SJCRH30 (cell line): ENCODE measurements at regions not wholly inside any gene's neighbourhood (a gene's known extent, or its start where the extent isn't known, plus 50 kb on each side); places are given as distances from the start of the nearest gene placed in this dataset.
"Not testable (repeated sequence)": the region's sequence is repeated elsewhere in the genome, so short reads cannot be mapped to it uniquely, and the experiment has no call there.

ENCODE experiments used
- DNase-seq, 2 experiments: peaks; one replicate each; pipeline ENCODE4 v3.0.0-alpha.2; 2015 to 2020
- H3K27ac ChIP-seq: fragments of 250-450 bp; sonication (Bioruptor Pico); 2 replicates; pipeline ENCODE4 v1.5.1; 2020; ENCODE audit warnings: mild to moderate bottlenecking, moderate library complexity
- H3K27me3 ChIP-seq: fragments of 250-450 bp; sonication (Bioruptor Pico); 2 replicates; pipeline ENCODE4 v1.5.1; 2020; ENCODE audit warnings: mild to moderate bottlenecking, moderate library complexity
- H3K36me3 ChIP-seq: fragments of 250-450 bp; sonication (Bioruptor Pico); 2 replicates; pipeline ENCODE4 v1.5.1; 2020; ENCODE audit warnings: mild to moderate bottlenecking, moderate library complexity
- H3K4me1 ChIP-seq: fragments of 250-450 bp; sonication (Bioruptor Pico); 2 replicates; pipeline ENCODE4 v1.5.1; 2020; ENCODE audit warnings: mild to moderate bottlenecking, moderate library complexity
- H3K4me3 ChIP-seq: fragments of 250-450 bp; sonication (Bioruptor Pico); 2 replicates; pipeline ENCODE4 v1.5.1; 2020; ENCODE audit warnings: mild to moderate bottlenecking, moderate library complexity
- H3K9me3 ChIP-seq: fragments of 250-450 bp; sonication (Bioruptor Pico); replicated peaks from 2 replicates; pipeline ENCODE4 v1.5.1; 2020; ENCODE audit warnings: mild to moderate bottlenecking, moderate library complexity

DNA sequence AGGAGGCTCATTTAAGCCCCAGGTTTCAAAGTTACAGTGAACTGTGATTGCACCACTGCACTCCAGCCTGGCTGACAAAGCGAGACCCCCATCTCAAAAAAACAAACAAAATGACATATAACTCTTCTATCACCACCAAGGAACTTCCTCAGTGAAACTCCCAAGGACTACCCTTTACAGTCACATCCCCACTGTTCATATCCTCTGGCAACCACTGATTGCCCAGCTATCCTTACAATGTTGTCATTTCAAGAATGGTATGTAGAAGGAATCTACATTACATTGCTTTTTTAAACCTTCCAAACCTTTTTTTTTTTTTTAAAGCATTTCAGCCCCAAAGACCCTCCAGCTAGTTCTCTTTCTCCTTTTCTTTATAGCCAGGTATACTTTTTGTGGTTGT, 123.1 kb upstream of the CARMIL1 start:
- Histone ChIP-seq H3K27me3 (no peaks in the 10 kb centered on the region), H3K27ac (no peak overlapping the region), H3K4me1 (no peaks in the 10 kb centered on the region), H3K9me3 (no peaks in the 10 kb centered on the region), H3K4me3 (no peak overlapping the region), H3K36me3 (no peaks in the 10 kb centered on the region)
- DNase-seq: no peak

DNA sequence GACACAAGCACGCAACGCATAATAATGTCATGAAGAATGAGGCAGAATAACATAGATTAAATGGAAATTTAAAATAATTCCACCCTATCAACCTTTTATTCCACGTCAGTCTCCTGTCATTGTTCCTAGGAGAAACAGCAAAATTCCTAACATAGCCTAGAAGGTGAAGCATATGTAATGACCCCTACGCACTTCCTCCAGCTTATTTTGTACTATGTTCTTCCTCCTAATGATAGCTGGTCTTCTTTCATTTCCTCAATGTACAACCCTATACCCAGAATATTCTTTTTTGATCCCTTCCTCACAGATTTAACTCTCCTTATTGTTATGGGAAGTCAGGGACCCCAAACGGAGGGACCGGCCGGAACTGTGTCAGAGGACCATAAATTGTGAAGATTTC, 122.0 kb upstream of the CARMIL1 start:
- H3K27ac ChIP-seq: no peak overlapping the region
- H3K27me3 ChIP-seq: no peaks in the 10 kb centered on the region
- no peak for DNase-seq
- H3K4me1 ChIP-seq: no peaks in the 10 kb centered on the region
- H3K9me3 ChIP-seq: no peaks in the 10 kb centered on the region
- no peak overlapping the region for H3K4me3 ChIP-seq
- H3K36me3 ChIP-seq: no peaks in the 10 kb centered on the region

DNA sequence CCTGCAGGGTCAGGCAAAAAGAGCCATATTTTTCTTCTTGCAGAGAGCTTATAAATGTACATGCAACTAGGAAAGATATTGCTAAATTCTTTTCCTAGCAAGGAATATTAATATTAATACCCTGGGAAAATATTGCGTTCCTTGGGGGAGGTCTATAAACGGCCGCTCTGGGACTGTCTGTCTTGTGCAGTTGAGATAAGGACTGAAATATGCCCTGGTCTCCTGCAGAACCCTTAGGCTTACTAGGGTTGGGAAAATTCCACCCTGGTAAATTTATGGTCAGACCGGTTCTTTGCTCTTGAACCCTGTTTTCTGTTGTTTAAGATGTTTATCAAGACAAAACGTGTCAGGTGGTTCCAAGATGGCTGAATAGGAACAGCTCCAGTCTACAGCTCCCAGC, 121.3 kb upstream of the CARMIL1 start:
- H3K36me3 ChIP-seq: no peaks in the 10 kb centered on the region
- no peaks in the 10 kb centered on the region for H3K9me3 ChIP-seq
- H3K27ac ChIP-seq: no peak overlapping the region
- no peaks in the 10 kb centered on the region for H3K27me3 ChIP-seq
- no peak for DNase-seq
- H3K4me1 ChIP-seq: no peaks in the 10 kb centered on the region
- H3K4me3 ChIP-seq: no peak overlapping the region

DNA sequence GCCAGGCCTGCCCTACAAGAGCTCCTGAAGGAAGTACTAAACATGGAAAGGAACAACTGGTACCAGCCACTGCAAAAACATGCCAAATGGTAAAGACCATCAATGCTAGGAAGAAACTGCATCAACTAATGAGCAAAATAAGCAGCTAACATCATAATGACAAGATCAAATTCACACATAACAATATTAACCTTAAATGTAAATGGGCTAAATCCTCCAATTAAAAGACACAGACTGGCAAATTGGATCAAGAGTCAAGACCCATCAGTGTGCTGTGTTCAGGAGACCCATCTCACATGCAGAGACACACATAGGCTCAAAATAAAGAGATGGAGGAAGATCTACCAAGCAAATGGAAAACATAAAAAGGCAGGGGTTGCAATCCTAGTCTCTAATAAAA, 119.0 kb upstream of the CARMIL1 start:
- H3K36me3 ChIP-seq, H3K27ac ChIP-seq, H3K27me3 ChIP-seq, DNase-seq, H3K4me1 ChIP-seq, H3K4me3 ChIP-seq, H3K9me3 ChIP-seq: not testable (repeated sequence)

DNA sequence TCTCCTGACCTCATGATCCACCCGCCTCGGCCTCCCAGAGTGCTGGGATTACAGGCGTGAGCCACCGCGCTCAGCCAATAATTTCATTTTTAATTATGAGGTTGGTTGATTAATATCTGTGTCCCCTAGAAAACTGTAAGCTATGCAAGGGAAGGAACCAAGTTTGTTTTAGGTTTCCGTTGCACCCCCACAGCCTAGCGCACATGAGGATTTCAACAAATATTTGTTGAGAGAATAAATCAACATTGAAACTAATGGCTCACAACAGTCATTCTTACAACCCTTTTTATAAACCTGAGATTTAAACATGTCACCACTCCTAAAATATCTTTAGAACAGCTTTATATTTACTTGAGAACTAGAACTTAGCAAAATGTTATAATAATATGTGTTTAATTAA, 114.0 kb upstream of the CARMIL1 start:
- no peaks in the 10 kb centered on the region for H3K36me3 ChIP-seq
- DNase-seq: no peak
- H3K4me1 ChIP-seq: no peaks in the 10 kb centered on the region
- H3K4me3 ChIP-seq: no peak overlapping the region
- H3K9me3 ChIP-seq: no peaks in the 10 kb centered on the region
- no peaks in the 10 kb centered on the region for H3K27me3 ChIP-seq
- H3K27ac ChIP-seq: no peak overlapping the region

DNA sequence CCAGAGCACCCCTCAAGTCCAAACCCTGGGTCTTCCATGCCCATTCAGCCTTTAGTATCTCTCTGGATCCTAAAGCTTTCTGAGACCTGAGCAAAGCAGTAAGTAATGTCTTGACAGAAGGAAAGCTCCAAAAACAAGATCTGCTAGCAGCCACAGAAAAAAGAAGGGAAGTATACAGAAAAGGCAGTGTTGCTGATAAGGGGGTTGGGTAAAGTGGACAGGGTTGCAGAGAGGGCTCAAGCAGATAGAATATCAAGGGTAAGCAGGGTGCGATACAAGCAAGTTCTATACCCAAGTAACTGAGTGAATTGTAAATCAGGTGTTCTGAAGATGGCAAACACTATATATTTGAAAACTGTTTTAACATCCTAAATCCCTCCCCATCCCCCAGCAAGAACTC, 113.4 kb upstream of the CARMIL1 start:
- DNase-seq: no peak
- no peaks in the 10 kb centered on the region for H3K4me1 ChIP-seq
- H3K9me3 ChIP-seq: no peaks in the 10 kb centered on the region
- no peaks in the 10 kb centered on the region for H3K27me3 ChIP-seq
- no peaks in the 10 kb centered on the region for H3K36me3 ChIP-seq
- no peak overlapping the region for H3K27ac ChIP-seq
- no peak overlapping the region for H3K4me3 ChIP-seq

DNA sequence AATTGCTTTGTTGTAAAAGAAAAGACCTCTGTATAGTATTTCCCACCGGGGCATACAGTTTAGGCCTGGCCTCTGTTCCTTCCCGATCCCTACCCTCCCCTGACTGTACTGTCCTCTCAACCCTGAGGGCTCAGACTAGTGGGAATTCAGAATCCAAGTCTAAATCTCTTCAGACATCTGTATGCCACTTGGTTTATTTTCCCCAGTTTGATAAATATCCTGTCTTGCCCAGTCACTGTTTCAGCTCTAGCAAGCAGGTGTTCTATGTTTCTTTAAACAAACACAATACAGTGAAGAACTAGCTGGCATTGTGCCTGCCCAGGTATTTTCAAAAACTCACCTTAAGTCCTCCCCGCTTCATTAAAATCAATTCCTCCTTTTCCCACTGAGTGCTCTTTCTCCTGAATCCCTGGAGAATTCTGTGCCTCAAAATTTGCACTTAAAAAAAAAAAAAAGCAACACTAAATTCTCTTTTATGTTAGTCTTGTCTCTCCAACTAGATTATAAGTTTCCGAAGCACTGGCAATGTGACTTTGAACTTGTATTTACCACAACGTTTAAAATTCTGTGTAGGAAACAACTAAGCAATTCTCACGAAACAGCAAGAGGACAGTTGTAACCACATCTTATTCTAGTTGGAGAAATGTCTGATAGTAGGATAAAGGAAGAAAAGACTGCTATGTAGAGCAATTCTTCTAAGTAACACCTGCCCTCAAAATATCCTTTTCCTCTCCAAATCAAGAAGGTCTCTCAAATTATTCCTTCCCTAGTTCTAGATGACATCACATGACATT, 112.0 kb upstream of the CARMIL1 start:
- Histone ChIP-seq H3K4me3 (no peak overlapping the region), H3K36me3 (no peaks in the 10 kb centered on the region), H3K27me3 (no peaks in the 10 kb centered on the region), H3K4me1 (no peaks in the 10 kb centered on the region), H3K9me3 (no peaks in the 10 kb centered on the region), H3K27ac (no peak overlapping the region)
- DNase-seq: no peak

DNA sequence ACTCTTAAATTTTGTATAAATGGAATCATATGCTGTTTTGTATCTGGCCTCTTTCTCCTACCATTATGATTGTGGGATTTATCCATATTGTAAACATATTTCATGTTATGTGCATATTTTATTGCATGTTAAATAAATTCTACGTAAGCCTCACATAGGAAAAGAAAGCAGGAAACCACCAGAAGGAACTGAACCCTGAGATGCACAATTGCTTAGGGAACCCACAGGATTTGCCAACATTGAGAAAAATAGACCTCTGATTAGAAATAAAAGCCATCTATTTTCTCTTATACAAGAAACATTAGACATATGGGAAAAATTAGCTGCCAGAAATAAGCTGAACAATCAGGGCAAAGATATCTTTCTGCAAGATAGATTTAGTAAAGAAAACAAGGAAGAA, 111.2 kb upstream of the CARMIL1 start:
- no peak overlapping the region for H3K4me3 ChIP-seq

DNA sequence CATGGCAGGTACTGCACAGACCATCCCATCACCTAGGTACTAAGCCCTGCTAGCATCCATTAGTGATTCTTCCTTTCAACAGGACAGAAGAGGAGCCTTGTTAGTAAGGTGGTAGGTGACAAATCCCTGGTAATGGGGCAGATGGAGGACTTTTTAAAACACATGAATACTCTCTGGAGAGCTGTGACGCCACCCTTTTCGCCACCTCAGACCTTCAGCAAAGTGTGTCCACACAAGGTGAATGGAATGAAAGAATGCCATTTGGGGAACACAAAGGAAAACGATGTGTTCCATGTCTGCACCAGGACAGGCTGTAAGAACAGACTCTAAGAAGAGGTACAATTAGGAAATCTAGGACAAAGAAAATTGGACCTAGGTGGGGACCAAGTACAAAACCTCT, 110.5 kb upstream of the CARMIL1 start:
- no peak overlapping the region for H3K27ac ChIP-seq
- no peaks in the 10 kb centered on the region for H3K27me3 ChIP-seq
- no peak overlapping the region for H3K4me3 ChIP-seq
- H3K9me3 ChIP-seq: no peaks in the 10 kb centered on the region
- peaks cover 3% of the 10 kb centered on the region; the same call in 1 of the 2 replicates for H3K4me1 ChIP-seq
- no peaks in the 10 kb centered on the region for H3K36me3 ChIP-seq
- no peak for DNase-seq

More for the DNA sequence above, 111.2 kb upstream of the CARMIL1 start:
- Histone ChIP-seq H3K9me3 (no peaks in the 10 kb centered on the region), H3K4me1 (no peaks in the 10 kb centered on the region), H3K27me3 (no peaks in the 10 kb centered on the region), H3K36me3 (no peaks in the 10 kb centered on the region), H3K27ac (no peak overlapping the region)
- no peak for DNase-seq

DNA sequence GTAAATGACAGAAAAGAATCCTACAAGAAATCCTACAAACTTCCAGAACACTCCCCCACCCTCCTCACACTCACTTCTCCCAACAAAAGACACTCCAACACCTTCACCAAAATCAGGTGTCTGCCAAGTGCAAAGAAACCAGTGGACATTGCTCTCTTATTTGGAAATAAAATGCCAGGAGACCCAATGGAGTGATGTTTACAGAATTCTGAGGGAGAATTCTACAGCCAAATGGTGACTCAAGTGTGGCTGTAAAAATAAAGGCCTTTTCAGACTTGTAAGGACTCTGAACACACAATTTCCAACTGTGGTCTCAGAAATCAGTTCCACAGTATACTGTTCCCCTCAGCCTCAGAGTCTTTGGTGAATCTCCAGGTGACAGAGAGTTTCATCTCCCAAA, 109.6 kb upstream of the CARMIL1 start:
- Histone ChIP-seq H3K27ac (no peak overlapping the region), H3K4me3 (no peak overlapping the region), H3K27me3 (no peaks in the 10 kb centered on the region), H3K4me1 (peaks cover 3% of the 10 kb centered on the region; the same call in 1 of the 2 replicates), H3K36me3 (no peaks in the 10 kb centered on the region), H3K9me3 (no peaks in the 10 kb centered on the region)
- no peak for DNase-seq

DNA sequence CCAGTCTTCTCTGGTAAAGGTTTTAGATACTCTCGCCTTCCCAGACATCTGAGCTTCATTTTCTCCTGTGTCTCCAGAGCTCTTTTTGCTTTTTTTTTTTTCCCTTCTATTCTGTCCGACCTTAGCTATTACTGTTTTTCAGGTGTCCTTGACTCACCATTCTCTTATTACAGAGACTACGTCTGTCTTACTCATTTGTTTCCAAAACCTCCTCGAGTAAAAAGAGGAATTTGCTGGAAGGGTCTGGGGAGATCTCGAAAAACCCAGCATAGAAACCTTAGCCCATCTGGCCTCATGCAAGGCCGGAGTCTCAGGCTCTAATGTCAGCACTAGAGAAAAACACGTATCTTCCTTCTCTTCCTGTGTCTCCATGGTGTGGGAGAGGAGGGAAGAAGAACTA, 109.2 kb upstream of the CARMIL1 start:
- no peak overlapping the region for H3K27ac ChIP-seq
- no peaks in the 10 kb centered on the region for H3K27me3 ChIP-seq
- H3K9me3 ChIP-seq: no peaks in the 10 kb centered on the region
- peaks cover 3% of the 10 kb centered on the region; the same call in 1 of the 2 replicates for H3K4me1 ChIP-seq
- no peak overlapping the region for H3K4me3 ChIP-seq
- no peaks in the 10 kb centered on the region for H3K36me3 ChIP-seq
- no peak for DNase-seq

DNA sequence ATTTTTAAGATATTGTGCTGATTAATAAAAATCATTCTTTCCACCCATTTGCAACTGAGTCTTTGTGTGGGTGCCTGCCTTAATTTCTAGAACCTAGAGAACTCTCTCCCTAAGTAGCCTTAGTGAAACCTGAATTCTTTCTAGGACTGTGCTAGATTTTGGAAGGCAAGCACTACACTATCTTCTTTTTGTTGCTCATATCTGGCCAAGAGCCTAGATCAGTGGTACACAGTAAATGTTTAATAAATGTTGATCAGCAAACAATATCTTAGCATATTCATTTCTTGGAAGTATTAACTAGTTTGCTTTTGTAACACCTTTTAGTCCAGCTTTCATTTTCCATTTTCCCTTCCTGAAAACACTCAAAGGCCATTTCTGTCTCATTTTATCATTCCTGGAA, 108.5 kb upstream of the CARMIL1 start:
- H3K27me3 ChIP-seq: no peaks in the 10 kb centered on the region
- no peak overlapping the region for H3K4me3 ChIP-seq
- no peak overlapping the region for H3K27ac ChIP-seq
- no peak for DNase-seq
- peaks cover 3% of the 10 kb centered on the region; the same call in 1 of the 2 replicates for H3K4me1 ChIP-seq
- H3K9me3 ChIP-seq: no peaks in the 10 kb centered on the region
- no peaks in the 10 kb centered on the region for H3K36me3 ChIP-seq

DNA sequence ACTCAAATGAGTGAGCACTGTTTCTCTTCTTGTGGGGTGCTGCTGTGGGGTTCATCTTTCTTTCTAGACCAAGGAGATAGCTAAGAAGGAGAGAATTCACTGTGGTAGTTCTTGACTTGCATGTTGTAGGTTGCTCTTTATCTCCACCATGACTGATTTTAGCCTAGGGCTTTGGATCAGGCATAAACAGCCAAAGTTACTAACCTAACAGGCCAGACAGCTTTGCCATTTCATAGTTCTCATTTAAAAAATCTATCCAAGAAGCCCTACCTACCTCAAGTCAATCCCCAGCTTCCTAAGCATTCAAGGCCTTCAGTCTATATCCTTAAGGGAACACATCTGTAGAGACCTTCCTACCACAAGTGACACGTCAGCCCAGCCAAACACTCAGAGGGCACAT, 107.9 kb upstream of the CARMIL1 start:
- no peak overlapping the region for H3K27ac ChIP-seq

DNA sequence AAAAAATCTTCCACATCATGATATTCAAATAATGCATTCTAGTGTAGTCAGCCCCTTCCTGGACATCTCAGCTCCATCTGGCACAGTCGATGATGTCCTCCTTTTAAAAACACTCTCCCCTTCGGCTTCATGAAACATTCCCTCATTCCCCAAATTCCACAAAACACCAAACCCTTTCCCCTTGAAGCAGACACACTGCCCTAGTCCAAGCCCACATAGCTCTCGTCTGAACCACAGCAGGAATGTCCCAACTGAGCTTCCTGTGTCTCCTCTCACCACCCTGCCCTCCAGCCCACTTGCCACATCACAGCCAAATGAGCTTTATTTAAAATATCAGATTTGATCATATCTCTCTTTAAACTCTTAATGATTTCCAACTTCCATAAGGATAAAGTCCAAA, 106.4 kb upstream of the CARMIL1 start:
- H3K9me3 ChIP-seq: no peaks in the 10 kb centered on the region
- peak; percentile 21 to 22 for DNase-seq
- no peaks in the 10 kb centered on the region for H3K27me3 ChIP-seq
- H3K4me1 ChIP-seq: peaks cover 3% of the 10 kb centered on the region; the same call in 1 of the 2 replicates
- H3K27ac ChIP-seq: no peak overlapping the region; the same call in 1 of the 2 replicates
- no peak overlapping the region for H3K4me3 ChIP-seq
- H3K36me3 ChIP-seq: no peaks in the 10 kb centered on the region

More for the DNA sequence above, 107.9 kb upstream of the CARMIL1 start:
- peaks cover 3% of the 10 kb centered on the region; the same call in 1 of the 2 replicates for H3K4me1 ChIP-seq
- no peak for DNase-seq
- no peaks in the 10 kb centered on the region for H3K9me3 ChIP-seq
- no peaks in the 10 kb centered on the region for H3K27me3 ChIP-seq
- H3K36me3 ChIP-seq: no peaks in the 10 kb centered on the region
- no peak overlapping the region for H3K4me3 ChIP-seq

DNA sequence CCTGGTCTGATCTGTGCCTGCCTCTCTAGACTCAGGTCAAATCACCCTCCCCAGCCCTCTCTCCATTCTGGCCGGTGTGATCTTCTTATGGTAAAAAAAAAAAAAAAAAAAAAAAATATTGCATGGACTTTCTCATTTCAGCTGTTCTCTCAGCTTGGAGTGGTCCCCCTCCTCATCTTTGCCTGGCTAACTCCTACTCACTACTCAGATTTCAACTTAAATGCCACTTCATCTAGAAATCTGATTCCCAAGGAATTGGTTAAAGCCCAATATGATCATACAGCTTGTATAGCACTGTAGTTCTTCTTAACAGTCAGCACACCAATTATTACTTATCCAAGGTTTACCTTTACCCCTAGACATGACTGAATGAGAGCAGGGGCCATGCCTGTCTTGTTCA, 105.9 kb upstream of the CARMIL1 start:
- Histone ChIP-seq H3K9me3 (no peaks in the 10 kb centered on the region), H3K4me3 (no peak overlapping the region), H3K27me3 (no peaks in the 10 kb centered on the region), H3K27ac (peak overlapping the region; percentile 21; the same call in 1 of the 2 replicates), H3K36me3 (no peaks in the 10 kb centered on the region), H3K4me1 (peaks cover 3% of the 10 kb centered on the region; the same call in 1 of the 2 replicates)
- no peak for DNase-seq

DNA sequence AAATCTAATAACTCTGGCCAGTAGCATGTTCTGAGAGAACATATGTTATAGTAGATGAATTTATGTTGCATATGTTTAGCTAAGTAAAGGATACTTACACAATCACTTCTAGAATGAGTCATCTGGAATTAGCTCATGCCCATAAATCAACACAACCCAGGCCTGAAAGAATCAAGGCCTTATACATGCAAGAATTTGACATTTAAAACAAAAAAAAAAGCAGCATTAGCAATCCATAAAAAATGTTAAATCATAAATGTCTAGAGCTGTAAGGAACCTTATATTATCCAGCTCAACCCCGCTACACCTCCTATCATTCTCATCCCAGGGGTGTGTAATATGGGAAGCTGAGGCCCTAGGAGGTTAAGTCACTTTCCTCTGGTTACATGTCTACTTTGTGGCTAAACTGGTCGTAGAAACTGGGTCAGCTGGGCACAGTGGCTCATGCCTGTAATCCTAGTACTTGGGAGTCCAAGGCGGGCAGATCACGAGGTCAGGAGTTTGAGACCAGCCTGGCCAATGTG, 105.2 kb upstream of the CARMIL1 start:
- Histone ChIP-seq H3K36me3 (no peaks in the 10 kb centered on the region), H3K4me3 (no peak overlapping the region), H3K4me1 (peaks cover 3% of the 10 kb centered on the region; the same call in 1 of the 2 replicates), H3K27ac (no peak overlapping the region), H3K9me3 (no peaks in the 10 kb centered on the region), H3K27me3 (no peaks in the 10 kb centered on the region)
- DNase-seq: peak in 1 of 2 experiments; percentile 3
